ENCODE measurements at regions not wholly inside any gene's neighbourhood (a gene's known extent, or its start where the extent isn't known, plus 50 kb on each side); places are given as distances from the start of the nearest gene placed in this dataset.

DNA sequence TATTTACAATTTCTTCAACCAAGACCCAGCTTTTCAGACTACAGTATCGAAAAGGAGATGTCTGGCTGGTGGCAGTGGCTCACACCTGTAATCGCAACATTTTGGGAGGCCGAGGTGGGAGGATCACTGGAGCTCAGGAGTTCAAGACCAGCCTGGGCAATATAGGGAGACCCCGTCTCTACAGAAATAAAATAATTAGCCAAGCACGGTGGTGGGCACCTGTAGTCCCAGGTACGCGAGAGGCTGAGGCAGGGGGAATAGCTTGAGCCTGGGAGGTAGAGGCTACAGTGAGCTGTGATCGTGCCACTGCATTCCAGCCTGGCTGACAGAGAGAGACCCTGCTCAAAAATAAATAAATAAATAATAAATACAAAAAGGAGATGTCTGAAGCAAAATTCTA is 530.5 kb downstream of the BCL11B start:
- WGBS (ENCODE audit: low lambda C conversion rate, missing lambda C conversion rate), result 95% methylated on average over 8 of the region's 8 CpGs
- Histone ChIP-seq H4K20me1 (ENCODE audit: insufficient read depth, poor library complexity, severe bottlenecking) (no peaks in the 10 kb centered on the region), H3K79me2 (no peaks in the 10 kb centered on the region), H3K27ac (no peak overlapping the region), H2AFZ (no peak overlapping the region), H3K4me3 (no peak overlapping the region), H3K4me2 (no peak overlapping the region), H3K9me2 (replicated peaks; ENCODE audit: insufficient read depth) (no peaks in the 10 kb centered on the region), H3K27me3 (no peaks in the 10 kb centered on the region), H3K9me3 (ENCODE audit: low read depth) (no peaks in the 10 kb centered on the region), H3K4me1 (ENCODE audit: insufficient read depth) (no peaks in the 10 kb centered on the region), H3K36me3 (replicated peaks; ENCODE audit: insufficient read depth, low read depth) (no peaks in the 10 kb centered on the region)
- TF ChIP-seq, protein P1, sequence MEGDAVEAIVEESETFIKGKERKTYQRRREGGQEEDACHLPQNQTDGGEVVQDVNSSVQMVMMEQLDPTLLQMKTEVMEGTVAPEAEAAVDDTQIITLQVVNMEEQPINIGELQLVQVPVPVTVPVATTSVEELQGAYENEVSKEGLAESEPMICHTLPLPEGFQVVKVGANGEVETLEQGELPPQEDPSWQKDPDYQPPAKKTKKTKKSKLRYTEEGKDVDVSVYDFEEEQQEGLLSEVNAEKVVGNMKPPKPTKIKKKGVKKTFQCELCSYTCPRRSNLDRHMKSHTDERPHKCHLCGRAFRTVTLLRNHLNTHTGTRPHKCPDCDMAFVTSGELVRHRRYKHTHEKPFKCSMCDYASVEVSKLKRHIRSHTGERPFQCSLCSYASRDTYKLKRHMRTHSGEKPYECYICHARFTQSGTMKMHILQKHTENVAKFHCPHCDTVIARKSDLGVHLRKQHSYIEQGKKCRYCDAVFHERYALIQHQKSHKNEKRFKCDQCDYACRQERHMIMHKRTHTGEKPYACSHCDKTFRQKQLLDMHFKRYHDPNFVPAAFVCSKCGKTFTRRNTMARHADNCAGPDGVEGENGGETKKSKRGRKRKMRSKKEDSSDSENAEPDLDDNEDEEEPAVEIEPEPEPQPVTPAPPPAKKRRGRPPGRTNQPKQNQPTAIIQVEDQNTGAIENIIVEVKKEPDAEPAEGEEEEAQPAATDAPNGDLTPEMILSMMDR (IDR thresholded peaks at IDR 0.05; ENCODE audit: poor library complexity), result no peak
- TF ChIP-seq EZH2phosphoT487 (IDR thresholded peaks at IDR 0.05; ENCODE audit: low read depth, severe bottlenecking, unreplicated experiment), result no peak
- TF ChIP-seq EZH2 (IDR thresholded peaks at IDR 0.05; ENCODE audit: borderline replicate concordance), result no peak
- no peak for DNase-seq (ENCODE audit: low spot score)

DNA sequence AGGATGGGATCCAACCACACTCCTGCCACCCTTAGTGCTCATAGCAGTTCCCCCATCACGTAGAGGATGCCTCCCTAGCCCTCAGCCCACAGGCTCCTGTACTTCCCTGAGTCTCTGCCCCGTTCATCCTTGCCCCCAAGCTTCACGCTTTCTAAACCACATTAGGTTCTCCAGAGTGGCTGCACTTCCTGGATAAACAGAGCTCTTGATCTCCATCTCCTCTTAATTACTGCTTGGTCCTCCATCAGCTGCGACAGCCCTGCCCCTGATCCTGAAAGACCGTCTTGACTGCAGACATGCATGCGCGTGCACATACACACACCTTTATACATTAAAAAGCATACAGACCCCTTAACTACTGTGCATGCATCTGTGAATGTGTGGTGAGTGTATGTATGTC is 530.0 kb downstream of the BCL11B start:
- no peaks in the 10 kb centered on the region for H3K36me3 ChIP-seq (replicated peaks; ENCODE audit: insufficient read depth, low read depth)
- H3K4me2 ChIP-seq, result no peak overlapping the region
- no peak for DNase-seq (ENCODE audit: low spot score)
- no peak overlapping the region for H3K4me3 ChIP-seq
- no peak for TF ChIP-seq EZH2phosphoT487 (IDR thresholded peaks at IDR 0.05; ENCODE audit: low read depth, severe bottlenecking, unreplicated experiment)
- TF ChIP-seq, protein P1 (IDR thresholded peaks at IDR 0.05; ENCODE audit: poor library complexity), result no peak
- TF ChIP-seq EZH2 (IDR thresholded peaks at IDR 0.05; ENCODE audit: borderline replicate concordance), result no peak
- H4K20me1 ChIP-seq (ENCODE audit: insufficient read depth, poor library complexity, severe bottlenecking), result no peaks in the 10 kb centered on the region
- 82% methylated on average over 7 of the region's 7 CpGs for WGBS (ENCODE audit: low lambda C conversion rate, missing lambda C conversion rate)
- no peaks in the 10 kb centered on the region for H3K9me3 ChIP-seq (ENCODE audit: low read depth)
- H3K27me3 ChIP-seq, result no peaks in the 10 kb centered on the region
- H3K79me2 ChIP-seq, result no peaks in the 10 kb centered on the region
- H3K9me2 ChIP-seq (replicated peaks; ENCODE audit: insufficient read depth), result no peaks in the 10 kb centered on the region
- H3K27ac ChIP-seq, result no peak overlapping the region
- no peaks in the 10 kb centered on the region for H3K4me1 ChIP-seq (ENCODE audit: insufficient read depth)
- no peak overlapping the region for H2AFZ ChIP-seq

DNA sequence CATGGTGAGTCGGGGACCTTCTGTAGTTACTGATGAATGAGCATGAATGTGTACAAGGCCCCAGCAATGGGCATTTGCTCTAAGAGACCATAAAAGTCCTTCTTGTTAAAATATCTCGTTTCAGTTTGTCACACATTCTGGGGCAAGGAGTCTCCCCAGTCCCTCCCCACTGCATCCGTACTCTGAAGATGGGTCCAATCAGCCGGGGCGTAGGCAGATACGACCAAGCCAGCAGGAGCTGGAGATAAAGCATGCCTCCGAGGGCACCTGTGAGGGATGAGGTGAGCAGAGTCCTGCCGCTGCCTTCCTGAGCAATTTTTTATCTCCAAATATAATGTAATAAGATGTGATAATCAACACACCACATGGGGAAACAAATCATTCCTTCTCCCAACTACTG is 528.5 kb downstream of the BCL11B start:
- Histone ChIP-seq H3K4me1 (ENCODE audit: insufficient read depth) (no peaks in the 10 kb centered on the region), H3K9me2 (replicated peaks; ENCODE audit: insufficient read depth) (no peaks in the 10 kb centered on the region), H4K20me1 (ENCODE audit: insufficient read depth, poor library complexity, severe bottlenecking) (no peaks in the 10 kb centered on the region), H3K79me2 (no peaks in the 10 kb centered on the region), H3K9me3 (ENCODE audit: low read depth) (no peaks in the 10 kb centered on the region), H3K27ac (no peak overlapping the region), H3K27me3 (no peaks in the 10 kb centered on the region), H2AFZ (no peak overlapping the region), H3K36me3 (replicated peaks; ENCODE audit: insufficient read depth, low read depth) (no peaks in the 10 kb centered on the region), H3K4me3 (no peak overlapping the region), H3K4me2 (no peak overlapping the region)
- WGBS (ENCODE audit: low lambda C conversion rate, missing lambda C conversion rate), result 85% methylated on average over 8 of the region's 8 CpGs
- DNase-seq (ENCODE audit: low spot score), result no peak
- TF ChIP-seq EZH2phosphoT487 (IDR thresholded peaks at IDR 0.05; ENCODE audit: low read depth, severe bottlenecking, unreplicated experiment), result no peak
- TF ChIP-seq EZH2 (IDR thresholded peaks at IDR 0.05; ENCODE audit: borderline replicate concordance), result no peak
- TF ChIP-seq, protein P1 (IDR thresholded peaks at IDR 0.05; ENCODE audit: poor library complexity), result no peak

DNA sequence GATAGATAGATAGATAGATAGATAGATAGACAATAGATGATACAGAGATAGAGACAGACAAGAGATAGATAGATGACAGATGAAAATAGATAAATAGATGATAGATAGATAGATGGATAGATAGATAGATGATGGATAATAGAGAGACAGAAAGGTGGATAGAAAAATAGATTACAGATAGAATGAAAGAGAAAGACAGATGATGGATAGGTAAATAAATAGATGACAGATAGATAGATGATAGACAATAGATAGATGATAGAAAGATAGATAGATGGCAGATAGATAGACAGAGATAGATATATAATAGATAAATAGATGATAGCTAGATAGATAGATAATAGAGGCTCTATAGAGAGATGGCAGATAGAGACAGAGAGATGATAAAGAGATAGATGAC is 523.0 kb downstream of the BCL11B start:
- no peaks in the 10 kb centered on the region for H3K4me1 ChIP-seq (ENCODE audit: insufficient read depth)
- H3K9me3 ChIP-seq (ENCODE audit: low read depth), result no peaks in the 10 kb centered on the region
- no peak overlapping the region for H3K27ac ChIP-seq
- H4K20me1 ChIP-seq (ENCODE audit: insufficient read depth, poor library complexity, severe bottlenecking), result no peaks in the 10 kb centered on the region
- H3K4me2 ChIP-seq, result no peak overlapping the region
- no peaks in the 10 kb centered on the region for H3K36me3 ChIP-seq (replicated peaks; ENCODE audit: insufficient read depth, low read depth)
- no peaks in the 10 kb centered on the region for H3K9me2 ChIP-seq (replicated peaks; ENCODE audit: insufficient read depth)
- TF ChIP-seq EZH2phosphoT487 (IDR thresholded peaks at IDR 0.05; ENCODE audit: low read depth, severe bottlenecking, unreplicated experiment), result no peak
- TF ChIP-seq, protein P1 (IDR thresholded peaks at IDR 0.05; ENCODE audit: poor library complexity), result no peak
- no peak for TF ChIP-seq EZH2 (IDR thresholded peaks at IDR 0.05; ENCODE audit: borderline replicate concordance)
- no peaks in the 10 kb centered on the region for H3K79me2 ChIP-seq
- H3K4me3 ChIP-seq, result no peak overlapping the region
- H3K27me3 ChIP-seq, result no peaks in the 10 kb centered on the region
- no peak overlapping the region for H2AFZ ChIP-seq
- no peak for DNase-seq (ENCODE audit: low spot score)
